ENCODE measurements at regions not wholly inside any gene's neighbourhood (a gene's known extent, or its start where the extent isn't known, plus 50 kb on each side); places are given as distances from the start of the nearest gene placed in this dataset.

DNA sequence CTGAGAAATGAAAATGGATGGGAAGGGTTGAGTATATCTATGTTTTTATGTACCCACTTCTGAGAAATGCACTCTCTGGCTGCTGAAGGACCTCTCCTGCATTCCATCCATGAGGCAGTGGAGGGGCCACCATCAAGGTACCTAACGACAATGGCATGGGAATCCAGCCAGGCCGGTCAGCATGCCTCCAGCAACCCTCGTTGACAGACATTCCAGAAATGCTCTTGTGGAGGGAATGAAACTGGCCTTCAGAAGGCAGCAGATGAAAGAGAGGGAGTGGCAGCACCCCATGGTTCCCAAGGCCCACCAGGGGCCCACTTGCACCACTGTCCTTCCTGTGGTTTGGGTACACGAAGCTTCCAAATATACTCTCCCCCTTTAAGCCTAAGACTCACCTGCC, 269.0 kb downstream of the ARHGAP12 start:
- TF ChIP-seq, protein P1, sequence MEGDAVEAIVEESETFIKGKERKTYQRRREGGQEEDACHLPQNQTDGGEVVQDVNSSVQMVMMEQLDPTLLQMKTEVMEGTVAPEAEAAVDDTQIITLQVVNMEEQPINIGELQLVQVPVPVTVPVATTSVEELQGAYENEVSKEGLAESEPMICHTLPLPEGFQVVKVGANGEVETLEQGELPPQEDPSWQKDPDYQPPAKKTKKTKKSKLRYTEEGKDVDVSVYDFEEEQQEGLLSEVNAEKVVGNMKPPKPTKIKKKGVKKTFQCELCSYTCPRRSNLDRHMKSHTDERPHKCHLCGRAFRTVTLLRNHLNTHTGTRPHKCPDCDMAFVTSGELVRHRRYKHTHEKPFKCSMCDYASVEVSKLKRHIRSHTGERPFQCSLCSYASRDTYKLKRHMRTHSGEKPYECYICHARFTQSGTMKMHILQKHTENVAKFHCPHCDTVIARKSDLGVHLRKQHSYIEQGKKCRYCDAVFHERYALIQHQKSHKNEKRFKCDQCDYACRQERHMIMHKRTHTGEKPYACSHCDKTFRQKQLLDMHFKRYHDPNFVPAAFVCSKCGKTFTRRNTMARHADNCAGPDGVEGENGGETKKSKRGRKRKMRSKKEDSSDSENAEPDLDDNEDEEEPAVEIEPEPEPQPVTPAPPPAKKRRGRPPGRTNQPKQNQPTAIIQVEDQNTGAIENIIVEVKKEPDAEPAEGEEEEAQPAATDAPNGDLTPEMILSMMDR (conservative IDR thresholded peaks at IDR 0.05; ENCODE audit: low read length) = no peak
- H3K4me3 ChIP-seq (ENCODE audit: low read length) = no peak overlapping the region
- DNase-seq (ENCODE audit: low read depth) = no peak

DNA sequence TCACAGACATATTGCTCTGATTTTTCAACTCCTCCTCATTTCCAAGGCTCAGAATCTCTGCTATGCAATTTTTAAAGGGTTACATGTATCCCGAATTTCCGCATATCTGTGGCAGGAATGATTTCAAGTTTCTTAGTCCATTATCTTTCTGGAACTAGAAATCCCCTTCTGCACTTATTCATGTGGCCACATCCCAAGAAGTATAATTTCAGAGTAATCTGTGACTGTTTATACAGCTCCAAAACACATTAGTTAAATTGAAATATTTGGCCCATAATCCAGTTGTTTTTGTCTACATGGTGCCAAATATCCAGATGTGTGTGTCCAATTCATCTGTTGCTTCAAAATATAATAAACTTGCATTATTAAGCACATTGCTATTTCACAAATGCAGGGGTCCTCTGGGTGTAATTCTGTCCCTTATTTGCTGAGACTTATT, 271.2 kb downstream of the ARHGAP12 start:
- no peak overlapping the region for H3K4me3 ChIP-seq (ENCODE audit: low read length)
- TF ChIP-seq, protein P1 (conservative IDR thresholded peaks at IDR 0.05; ENCODE audit: low read length) = no peak
- DNase-seq (ENCODE audit: low read depth) = peak; percentile 81

DNA sequence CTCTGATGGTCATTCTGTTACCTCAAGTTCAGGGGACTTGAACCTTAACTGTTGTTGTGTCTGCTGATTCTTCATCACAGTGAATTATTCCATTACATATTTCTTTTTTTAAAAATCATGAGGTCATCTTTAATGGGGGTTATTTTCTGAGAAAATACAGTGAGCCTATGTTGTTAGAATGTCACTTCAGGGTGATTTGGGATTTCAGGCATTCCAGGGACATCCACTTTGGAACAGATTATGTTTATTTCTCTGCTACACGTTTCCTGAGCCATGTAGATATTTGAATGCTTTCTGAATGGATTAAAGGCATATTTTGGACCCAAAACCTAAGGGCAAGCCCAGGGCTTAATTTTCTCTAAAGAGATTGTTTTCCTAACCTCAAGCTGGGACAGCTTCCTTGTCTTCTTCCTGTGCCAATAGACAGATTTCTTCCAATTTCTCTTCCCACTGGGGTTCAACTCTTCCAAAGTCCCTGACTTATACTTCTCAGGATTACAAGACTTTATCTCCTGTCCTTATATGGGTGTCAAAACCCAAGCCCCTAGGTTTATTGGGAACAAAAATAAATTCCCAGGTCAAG, 271.7 kb downstream of the ARHGAP12 start:
- TF ChIP-seq, protein P1 (conservative IDR thresholded peaks at IDR 0.05; ENCODE audit: low read length) = no peak
- H3K4me3 ChIP-seq (ENCODE audit: low read length) = no peak overlapping the region
- peak; percentile 35 for DNase-seq (ENCODE audit: low read depth)

DNA sequence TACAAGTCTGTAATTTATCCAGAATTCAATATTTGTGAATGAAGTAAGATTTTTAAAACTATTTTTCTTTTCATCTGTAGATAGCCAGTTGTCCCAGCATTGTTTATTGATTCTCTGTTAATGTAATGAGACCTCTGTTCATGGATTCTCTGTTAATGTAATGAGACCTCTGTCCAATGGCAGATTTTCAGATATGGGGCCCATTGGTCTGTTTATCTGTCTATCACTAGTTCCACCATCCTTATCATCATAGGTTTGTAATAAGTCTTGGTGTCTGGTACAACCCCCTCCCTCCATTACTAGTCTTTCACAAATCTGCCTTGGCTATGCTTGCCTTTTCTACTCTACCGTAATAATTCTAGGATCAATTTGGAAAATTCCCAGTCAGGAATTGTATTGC, 276.6 kb downstream of the ARHGAP12 start:
- no peak for DNase-seq (ENCODE audit: low read depth)
- H3K4me3 ChIP-seq (ENCODE audit: low read length) = no peak overlapping the region
- TF ChIP-seq, protein P1 (conservative IDR thresholded peaks at IDR 0.05; ENCODE audit: low read length) = no peak

DNA sequence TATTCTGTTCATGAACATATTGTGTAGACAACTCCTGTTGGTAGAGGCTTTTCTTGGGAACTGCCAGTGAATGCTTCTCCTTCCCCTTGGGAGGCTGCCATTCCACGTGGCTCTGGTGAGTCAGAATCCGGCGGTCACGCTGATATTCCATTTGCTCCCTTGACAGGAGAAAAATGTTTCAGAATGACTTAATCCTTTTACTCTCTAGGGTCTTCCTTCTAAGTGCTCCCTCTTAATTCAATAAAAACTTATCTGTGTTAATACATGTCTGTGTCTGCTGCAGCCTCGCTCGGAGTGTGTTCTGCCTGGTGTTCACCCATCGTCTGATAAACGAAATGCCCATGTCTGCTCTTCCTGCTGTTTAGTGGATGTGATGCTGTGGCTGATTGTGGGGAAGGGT, 278.6 kb downstream of the ARHGAP12 start:
- TF ChIP-seq, protein P1 (conservative IDR thresholded peaks at IDR 0.05; ENCODE audit: low read length) = no peak
- peak overlapping the region; percentile 5 for H3K4me3 ChIP-seq (ENCODE audit: low read length)
- DNase-seq (ENCODE audit: low read depth) = peak; percentile 88

DNA sequence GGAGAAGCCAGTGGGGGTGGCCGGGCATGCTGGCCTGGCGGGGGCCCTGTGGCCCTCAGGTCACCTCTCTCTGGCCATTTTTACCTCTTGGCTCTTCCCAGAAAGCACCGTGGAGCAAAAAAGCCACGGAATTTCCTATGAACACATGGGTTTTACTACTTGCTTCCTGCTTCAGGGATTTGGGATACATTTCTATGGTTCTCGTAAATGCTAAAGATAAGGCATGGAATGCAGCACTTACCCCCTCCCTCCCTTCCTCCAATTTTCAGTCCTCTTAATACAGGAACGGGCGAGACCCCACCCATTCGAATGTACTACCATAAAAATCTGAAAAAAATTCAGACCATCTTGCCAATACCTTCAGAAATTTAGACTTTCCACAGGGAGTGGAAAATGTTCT, 279.7 kb downstream of the ARHGAP12 start:
- TF ChIP-seq, protein P1 (conservative IDR thresholded peaks at IDR 0.05; ENCODE audit: low read length) = no peak
- H3K4me3 ChIP-seq (ENCODE audit: low read length) = no peak overlapping the region
- no peak for DNase-seq (ENCODE audit: low read depth)

DNA sequence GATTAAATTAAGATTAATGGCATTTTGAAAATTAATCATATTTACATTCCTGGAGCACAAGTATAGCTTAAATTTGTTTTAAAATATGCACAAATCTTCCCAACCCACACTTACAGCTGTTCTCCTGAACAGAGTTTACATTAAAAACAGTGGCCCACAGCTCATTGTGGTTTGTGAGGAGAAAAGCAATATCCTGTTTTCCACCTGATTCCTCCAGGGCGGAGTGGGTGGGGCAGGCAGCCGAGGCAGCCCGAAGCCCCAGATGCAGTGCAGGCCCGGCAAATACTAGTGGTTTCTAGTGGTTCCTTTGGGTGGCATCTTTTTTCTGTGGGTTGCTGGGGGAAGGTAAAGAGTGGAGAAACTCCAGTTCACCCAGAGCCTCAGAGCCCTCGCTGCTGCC, 280.8 kb downstream of the ARHGAP12 start:
- H3K4me3 ChIP-seq (ENCODE audit: low read length) = no peak overlapping the region
- no peak for DNase-seq (ENCODE audit: low read depth)
- TF ChIP-seq, protein P1 (conservative IDR thresholded peaks at IDR 0.05; ENCODE audit: low read length) = no peak
